PFSK-1 (cell line): ENCODE measurements at regions not wholly inside any gene's neighbourhood (a gene's known extent, or its start where the extent isn't known, plus 50 kb on each side); places are given as distances from the start of the nearest gene placed in this dataset.

Experiments used
- FOXP2 ChIP-seq: optimal IDR thresholded peaks from 2 replicates; pipeline ENCODE3; 2011; ENCODE audit warnings: borderline replicate concordance, control low read depth, inconsistent platforms; ENCODE audit not compliant: insufficient read depth; ENCODE audit errors: extremely low read length, extremely low read depth
- POLR2AphosphoS5 ChIP-seq: IDR thresholded peaks from 2 replicates; pipeline ENCODE4 v1.6.1; 2012; ENCODE audit warnings: low read depth, mild to moderate bottlenecking, control low read depth, low read length, moderate library complexity
- REST ChIP-seq, 2 experiments: IDR thresholded peaks; 2 replicates each; pipeline versions ENCODE4 v1.6.1 to v1.8.0; 2011 to 2012; ENCODE audit warnings: low read depth in 2 of 2, low read length in 2 of 2, control low read depth in 1 of 2, inconsistent platforms in 1 of 2, mild to moderate bottlenecking in 1 of 2, moderate library complexity in 1 of 2; ENCODE audit not compliant: insufficient read depth in 1 of 2
- SIN3A ChIP-seq: IDR thresholded peaks from 2 replicates; pipeline ENCODE4 v1.6.1; 2012; ENCODE audit warnings: mild to moderate bottlenecking, low read length, moderate library complexity, borderline replicate concordance; ENCODE audit not compliant: insufficient read depth
- TAF1 ChIP-seq: IDR thresholded peaks from 2 replicates; pipeline ENCODE4 v1.6.1; 2012; ENCODE audit warnings: low read length, control low read depth, borderline replicate concordance; ENCODE audit not compliant: insufficient read depth

- TF ChIP-seq POLR2AphosphoS5, result no peak
- TF ChIP-seq FOXP2, result no peak
- no peak for TF ChIP-seq SIN3A
- no peak for TF ChIP-seq REST (IDR thresholded peaks at IDR 0.05; ENCODE audit: insufficient read depth in 1 of 2, low read depth in 2 of 2, low read length in 2 of 2)
- TF ChIP-seq TAF1, result no peak
These were observed 97.1 kb upstream of the ASTN2 start for GRCh38 chr9:117511852-117512481.

DNA sequence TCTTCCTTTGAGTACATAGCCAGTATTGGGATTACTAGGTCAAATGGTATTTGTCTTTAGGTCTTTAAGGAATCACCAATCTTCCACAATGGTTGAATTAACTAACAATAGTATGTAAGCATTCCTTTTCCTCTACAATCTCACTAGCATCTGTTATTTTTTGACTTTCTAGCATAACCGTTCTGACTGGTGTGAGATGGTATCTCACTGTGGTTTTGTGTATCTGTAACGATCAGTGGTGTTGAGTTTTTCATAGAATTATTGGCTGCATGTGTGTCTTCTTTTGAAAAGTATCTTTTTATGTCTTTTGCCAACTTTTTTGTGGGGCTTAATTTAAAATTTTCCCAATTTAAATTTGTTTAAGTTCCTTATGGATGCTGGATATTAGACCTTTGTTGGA is 81.5 kb upstream of the ASTN2 start:
- TF ChIP-seq REST (IDR thresholded peaks at IDR 0.05; ENCODE audit: insufficient read depth in 1 of 2, low read depth in 2 of 2, low read length in 2 of 2), result no peak
- TF ChIP-seq POLR2AphosphoS5, result no peak
- TF ChIP-seq FOXP2, result no peak
- TF ChIP-seq SIN3A, result no peak
- no peak for TF ChIP-seq TAF1

GRCh38 chr9:117494401-117495090 is 79.7 kb upstream of the ASTN2 start:
- TF ChIP-seq SIN3A, result no peak
- TF ChIP-seq REST (IDR thresholded peaks at IDR 0.05; ENCODE audit: insufficient read depth in 1 of 2, low read depth in 2 of 2, low read length in 2 of 2), result no peak
- TF ChIP-seq TAF1, result no peak
- no peak for TF ChIP-seq FOXP2
- no peak for TF ChIP-seq POLR2AphosphoS5

- TF ChIP-seq REST (IDR thresholded peaks at IDR 0.05; ENCODE audit: insufficient read depth in 1 of 2, low read depth in 2 of 2, low read length in 2 of 2) (no peak), POLR2AphosphoS5 (no peak), TAF1 (no peak), SIN3A (no peak), FOXP2 (no peak)
These were observed 77.6 kb upstream of the ASTN2 start for GRCh38 chr9:117492476-117492875.
